DMS53 treated with DMSO at 0.1 percent for 48 hours (cell line): ENCODE measurements at regions not wholly inside any gene's neighbourhood (a gene's known extent, or its start where the extent isn't known, plus 50 kb on each side); places are given as distances from the start of the nearest gene placed in this dataset.
"Not testable (repeated sequence)": the region's sequence is repeated elsewhere in the genome, so short reads cannot be mapped to it uniquely, and the experiment has no call there.

Experiments used
- DNase-seq: peaks from one replicate; lab custom pipeline; 2025; ENCODE audit not compliant: unreplicated experiment; lab: John Stamatoyannopoulos, UW

DNA sequence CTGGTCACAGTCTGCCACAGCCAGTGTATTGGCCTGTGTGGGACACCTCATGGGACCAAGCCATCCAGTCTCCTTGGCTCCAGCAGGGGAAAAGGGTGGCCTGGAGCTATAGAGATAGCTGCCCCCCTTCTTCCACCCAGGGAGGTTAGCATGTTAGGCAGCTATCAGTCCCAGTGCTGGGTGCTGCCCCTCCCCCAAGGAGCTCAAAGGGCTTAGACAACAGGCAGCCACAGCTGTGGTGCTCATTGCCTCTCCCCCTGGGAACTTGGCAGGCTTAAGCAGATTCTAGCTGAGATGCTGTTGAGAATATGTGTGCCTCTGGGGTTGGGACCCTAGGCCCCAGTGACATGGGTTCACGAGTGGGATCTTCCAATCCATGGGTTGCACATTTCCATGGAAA lies 226.0 kb upstream of the PTGER4 start:
- DNase-seq = no peak

DNA sequence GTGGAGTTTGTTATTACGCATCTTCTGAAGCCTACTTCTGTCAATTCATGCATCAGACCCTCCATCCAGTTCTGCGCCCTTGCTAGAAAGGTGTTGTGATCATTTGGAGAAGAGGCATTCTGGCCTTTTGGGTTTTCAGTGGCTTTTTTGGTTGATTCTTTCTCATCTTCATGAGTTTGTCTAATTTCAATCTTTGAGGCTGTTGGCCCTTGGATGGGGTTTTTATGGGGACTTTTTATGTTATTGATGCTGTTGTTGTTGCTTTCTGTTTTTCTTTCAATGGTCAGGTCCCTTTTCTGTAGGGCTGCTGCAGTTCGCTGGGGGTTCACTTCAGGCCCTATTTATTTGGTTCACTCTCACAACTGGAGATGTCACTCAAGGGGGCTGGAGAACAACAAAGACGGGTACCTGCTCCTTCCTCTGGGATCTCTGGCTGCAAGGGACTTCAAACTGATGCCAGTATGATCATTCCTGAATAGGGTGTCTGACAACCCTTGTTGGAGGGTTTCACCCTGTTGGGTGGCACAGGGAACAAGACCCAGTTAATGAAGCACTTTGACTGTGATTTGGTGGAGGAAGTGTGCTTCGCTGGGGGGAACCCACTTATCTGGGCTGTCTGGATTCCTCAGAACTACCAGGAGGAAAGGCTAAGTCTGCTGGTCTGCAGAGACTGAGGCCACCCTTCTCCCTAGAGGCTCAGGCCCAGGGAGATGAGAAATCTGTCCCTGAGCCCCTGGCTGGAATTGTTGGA lies 226.7 kb upstream of the PTGER4 start:
- no peak for DNase-seq

GRCh38 chr5:40447438-40447837 lies 232.3 kb upstream of the PTGER4 start:
- DNase-seq = no peak

DNA sequence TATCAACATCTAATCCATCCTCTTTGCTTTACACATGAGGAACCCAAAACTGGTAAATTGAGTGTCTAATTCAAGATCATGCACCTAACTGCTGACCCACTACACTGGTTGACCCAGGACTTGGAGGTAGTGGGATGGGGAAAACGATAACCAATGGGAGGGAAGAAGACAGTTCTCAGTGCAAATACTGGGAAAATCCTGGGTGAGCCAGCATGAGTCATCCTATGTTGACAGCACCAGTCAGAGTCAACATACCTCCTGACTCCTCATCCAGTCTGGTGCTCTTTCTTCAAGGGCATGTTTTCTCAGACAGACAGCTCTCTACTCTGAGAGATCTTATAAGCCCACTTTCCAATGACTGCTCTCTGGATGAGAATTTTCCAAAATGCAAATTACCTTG lies 232.8 kb upstream of the PTGER4 start:
- DNase-seq = peak; percentile 83

DNA sequence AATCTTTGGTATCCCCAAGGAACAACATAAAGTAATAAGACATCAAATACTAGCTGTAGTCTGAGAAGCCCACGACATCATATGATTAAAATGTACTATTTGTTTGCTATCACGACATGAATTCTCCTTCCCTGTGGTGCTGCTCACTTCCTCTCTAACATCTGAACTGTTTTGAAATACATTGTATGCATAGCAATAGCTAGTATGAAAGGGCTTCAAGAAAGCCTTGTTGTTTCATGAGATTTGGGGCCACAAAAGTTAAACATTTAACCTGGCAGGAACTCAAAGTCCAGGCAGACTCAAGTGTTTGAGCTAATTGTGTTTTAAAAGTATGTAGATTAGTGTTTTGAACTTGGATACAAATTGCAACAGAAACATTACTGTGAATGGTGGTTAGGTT lies 237.4 kb upstream of the PTGER4 start:
- DNase-seq = no peak

DNA sequence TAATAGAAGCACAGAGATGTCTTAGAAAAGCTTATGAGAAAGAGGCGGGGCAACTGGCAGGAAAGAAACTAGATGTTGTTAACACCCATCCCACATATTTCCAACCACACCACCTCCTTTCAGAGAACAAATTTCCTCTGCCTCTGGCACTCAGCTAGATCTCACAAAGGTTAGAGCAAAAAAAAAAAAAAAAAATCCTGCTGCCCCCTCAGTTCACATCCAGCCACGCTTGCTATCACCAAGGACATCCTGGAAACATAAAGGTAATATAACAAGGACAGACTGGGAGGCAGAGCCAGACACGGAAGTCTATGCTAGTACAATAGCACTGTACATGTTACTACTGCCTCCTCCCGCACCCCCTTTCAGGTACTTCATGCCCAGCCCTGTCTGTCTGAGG lies 238.0 kb upstream of the PTGER4 start:
- no peak for DNase-seq

- DNase-seq = no peak
Measured at GRCh38 chr5:40440746-40441145, 239.0 kb upstream of the PTGER4 start.

DNA sequence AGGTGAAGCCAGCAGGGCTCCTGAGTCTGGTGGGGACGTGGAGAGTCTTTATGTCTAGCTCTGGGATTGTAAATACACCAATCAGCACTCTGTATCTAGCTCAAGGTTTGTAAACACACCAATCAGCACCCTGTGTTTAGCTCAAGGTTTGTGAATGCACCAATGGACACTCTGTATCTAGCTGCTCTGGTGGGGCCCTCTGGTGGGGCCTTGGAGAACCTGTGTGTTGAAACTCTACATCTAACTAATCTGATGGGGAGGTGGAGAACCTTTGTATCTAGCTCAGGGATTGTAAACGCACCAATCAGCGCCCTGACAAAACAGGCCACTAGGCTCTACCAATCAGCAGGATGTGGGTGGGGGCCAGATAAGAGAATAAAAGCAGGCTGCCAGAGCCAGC lies 240.6 kb upstream of the PTGER4 start:
- DNase-seq = not testable (repeated sequence)

DNA sequence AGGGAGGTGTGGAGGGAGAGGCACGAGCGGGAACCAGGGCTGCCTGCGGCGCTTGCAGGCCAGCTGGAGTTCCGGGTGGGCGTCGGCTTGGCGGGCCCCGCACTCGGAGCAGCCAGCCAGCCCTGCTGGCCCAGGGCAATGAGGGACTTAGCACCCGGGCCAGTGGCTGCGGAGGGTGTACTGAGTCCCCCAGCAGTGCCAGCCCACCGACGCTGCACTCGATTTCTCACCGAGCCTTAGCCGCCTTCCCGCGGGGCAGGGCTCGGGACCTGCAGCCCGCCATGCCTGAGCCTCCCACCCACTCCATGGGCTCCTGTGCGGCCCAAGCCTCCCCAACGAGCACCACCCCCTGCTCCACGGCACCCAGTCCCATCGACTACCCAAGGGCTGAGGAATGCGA lies 241.1 kb upstream of the PTGER4 start:
- not testable (repeated sequence) for DNase-seq

GRCh38 chr5:40437452-40437861 lies 242.3 kb upstream of the PTGER4 start:
- no peak for DNase-seq

DNA sequence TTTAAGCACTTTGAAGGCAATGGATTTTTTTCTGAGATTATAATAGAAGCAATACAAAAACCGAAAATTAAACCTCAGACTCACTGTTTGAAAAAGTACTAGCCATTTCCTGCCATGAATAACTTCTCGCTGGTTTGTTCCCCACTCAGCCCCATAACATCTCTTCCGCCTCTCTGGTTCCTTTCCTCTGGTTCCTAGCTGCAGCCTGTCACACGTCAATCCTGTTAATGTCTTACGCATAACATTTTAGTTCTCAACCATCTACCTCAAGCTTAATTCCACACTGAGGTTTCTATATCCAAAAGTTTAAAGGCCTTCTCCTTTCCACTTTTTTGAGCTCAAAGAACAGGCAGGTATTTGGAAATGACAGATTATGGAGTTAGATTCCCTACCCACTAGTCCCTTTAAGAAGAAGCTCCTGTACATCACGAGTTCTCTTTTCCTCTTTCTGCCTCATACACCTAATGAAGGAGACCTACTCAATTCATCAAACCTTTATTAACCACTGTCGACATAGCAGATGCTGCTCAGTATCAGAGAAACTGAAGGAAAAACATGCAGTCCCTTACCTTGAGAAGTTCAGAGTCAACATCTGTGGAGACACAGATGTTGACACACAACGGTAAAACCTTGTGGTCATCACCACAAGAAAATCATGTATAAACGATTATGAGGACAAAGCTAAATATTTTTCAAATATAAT lies 243.0 kb upstream of the PTGER4 start:
- no peak for DNase-seq

GRCh38 chr5:40435706-40436105 lies 244.0 kb upstream of the PTGER4 start:
- DNase-seq = not testable (repeated sequence)

DNA sequence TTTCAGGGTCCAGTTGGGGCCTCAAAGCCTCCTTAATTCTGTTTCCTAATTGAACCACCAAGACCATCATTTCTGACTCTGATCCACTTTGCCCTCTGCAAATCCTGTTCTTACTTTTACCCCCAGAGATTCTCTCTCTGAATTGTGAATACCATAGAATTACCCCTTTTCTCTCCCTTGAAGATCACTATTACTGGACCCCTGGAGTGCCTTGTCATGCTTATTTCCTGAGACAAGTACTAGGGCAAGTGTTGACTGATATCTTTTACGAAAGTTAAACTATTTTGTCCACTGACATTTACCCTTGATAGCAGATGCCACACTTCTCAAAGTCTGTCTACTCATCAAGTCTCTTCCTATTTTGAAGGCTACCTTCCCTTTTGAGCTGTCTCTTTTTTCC lies 246.9 kb upstream of the PTGER4 start:
- no peak for DNase-seq

- no peak for DNase-seq
Measured at GRCh38 chr5:40431734-40432133, 248.0 kb upstream of the PTGER4 start.

DNA sequence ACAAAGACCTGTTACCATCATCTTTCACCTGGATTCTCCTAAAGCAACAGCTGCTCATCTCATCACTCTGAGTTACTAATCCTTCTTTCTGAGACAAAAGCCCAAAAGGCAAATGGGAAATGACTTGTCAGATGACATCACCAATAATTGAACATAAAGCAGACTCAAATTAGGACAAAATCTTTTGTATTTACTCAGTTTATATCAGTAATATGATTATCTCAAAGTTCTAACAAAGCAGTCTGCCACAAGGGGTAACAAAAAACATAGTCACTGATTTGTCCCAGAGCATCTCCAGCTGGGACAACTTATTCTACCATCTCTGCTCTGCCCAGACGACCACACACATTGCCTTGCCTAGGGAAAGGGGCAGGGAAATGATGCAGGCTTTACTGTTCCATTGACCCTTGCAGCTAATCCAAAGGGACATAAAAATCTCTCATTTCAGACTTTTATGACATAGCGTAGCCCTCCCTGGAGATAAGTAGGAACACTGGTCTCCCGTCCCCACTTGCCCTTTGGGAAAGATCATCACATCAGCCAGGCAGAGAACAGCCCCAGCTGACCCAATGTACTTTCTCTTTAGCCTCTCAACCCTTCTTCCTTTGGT lies 249.5 kb upstream of the PTGER4 start:
- no peak for DNase-seq

GRCh38 chr5:40429258-40430100 lies 250.2 kb upstream of the PTGER4 start:
- no peak for DNase-seq

DNA sequence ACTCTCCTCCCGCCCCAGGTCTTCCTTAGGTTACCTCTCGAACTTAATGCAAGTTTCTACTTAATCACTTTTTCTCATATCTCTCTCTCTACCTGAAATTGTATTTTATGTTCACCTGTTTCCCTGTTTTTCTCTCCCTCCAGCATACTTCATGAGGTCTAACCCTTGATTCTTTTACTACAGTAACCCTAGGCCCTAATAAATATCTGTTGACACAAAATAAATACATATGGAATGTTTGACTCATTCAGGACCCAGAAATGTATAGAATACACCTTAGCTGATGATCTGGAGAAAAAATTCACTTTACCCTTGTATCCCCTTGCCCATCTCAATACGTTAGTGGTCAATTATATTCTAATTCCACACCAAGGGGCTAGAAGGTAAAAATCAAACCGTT lies 250.9 kb upstream of the PTGER4 start:
- DNase-seq = no peak

GRCh38 chr5:40428126-40428525 lies 251.6 kb upstream of the PTGER4 start:
- no peak for DNase-seq

DNA sequence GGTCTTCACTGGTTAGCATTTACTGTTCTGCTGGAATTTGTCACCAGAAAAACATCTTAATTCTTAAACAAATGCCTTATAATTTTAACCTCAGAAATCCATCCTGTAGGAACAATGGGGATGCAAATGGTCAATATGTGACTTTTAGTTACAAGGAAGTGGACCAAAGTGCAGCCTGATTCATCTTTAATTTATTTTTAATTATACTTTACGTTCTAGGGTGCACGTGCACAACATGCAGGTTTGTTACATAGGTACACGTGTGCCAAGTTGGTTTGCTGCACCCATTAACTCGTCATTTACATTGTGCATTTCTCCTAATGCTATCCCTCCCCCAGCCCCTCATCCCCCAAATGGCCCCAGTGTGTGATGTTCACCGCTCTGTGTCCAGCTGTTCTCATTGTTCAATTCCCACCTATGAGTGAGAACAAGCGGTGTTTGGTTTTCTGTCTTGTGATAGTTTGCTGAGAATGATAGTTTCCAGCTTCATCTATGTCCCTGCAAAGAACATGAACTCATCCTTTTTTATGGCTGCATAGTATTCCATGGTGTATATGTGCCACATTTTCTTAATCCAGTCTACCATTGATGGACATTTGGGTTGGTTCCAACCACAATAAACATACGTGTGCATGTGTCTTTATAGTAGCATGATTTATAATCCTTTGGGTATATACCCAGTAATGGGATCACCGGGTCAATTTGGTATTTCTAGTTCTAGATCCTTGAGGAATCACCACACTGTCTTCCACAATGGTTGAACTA lies 262.5 kb upstream of the PTGER4 start:
- DNase-seq = not testable (repeated sequence)

GRCh38 chr5:40416588-40416987 lies 263.1 kb upstream of the PTGER4 start:
- no peak for DNase-seq

- no peak for DNase-seq
Measured at GRCh38 chr5:40416098-40416497, 263.6 kb upstream of the PTGER4 start.
